H1 (cell line): ENCODE measurements at regions not wholly inside any gene's neighbourhood (a gene's known extent, or its start where the extent isn't known, plus 50 kb on each side); places are given as distances from the start of the nearest gene placed in this dataset.

Experiments used
- CHD7 ChIP-seq: fragments of 300-600 bp; sonication (generic); IDR thresholded peaks from 2 replicates; pipeline ENCODE4 v1.7.1; 2012; ENCODE audit warnings: low read length, moderate library complexity, mild to moderate bottlenecking, inconsistent platforms; ENCODE audit not compliant: insufficient replicate concordance

- no peak for TF ChIP-seq CHD7
Measured at GRCh38 chr20:16942756-16943155, 194.6 kb downstream of the OTOR start (continued).
